NCI-H2029 (cell line): ENCODE measurements at regions not wholly inside any gene's neighbourhood (a gene's known extent, or its start where the extent isn't known, plus 50 kb on each side); places are given as distances from the start of the nearest gene placed in this dataset.

Experiments used
- DNase-seq: peaks from one replicate; lab custom pipeline; 2025; lab: John Stamatoyannopoulos, UW

GRCh38 chr2:2926009-2926857, 451.4 kb downstream of the EIPR1 start:
- no peak for DNase-seq

- no peak for DNase-seq
Measured at GRCh38 chr2:2922156-2922555, 455.5 kb downstream of the EIPR1 start.

GRCh38 chr2:2921011-2921720, 456.5 kb downstream of the EIPR1 start:
- no peak for DNase-seq

- DNase-seq: no peak
Measured at GRCh38 chr2:2919574-2920365, 457.8 kb downstream of the EIPR1 start.

- DNase-seq: no peak
Measured at GRCh38 chr2:2919026-2919425, 458.6 kb downstream of the EIPR1 start.

GRCh38 chr2:2916621-2917020, 461.0 kb downstream of the EIPR1 start:
- DNase-seq: no peak

GRCh38 chr2:2914252-2914651, 463.4 kb downstream of the EIPR1 start:
- no peak for DNase-seq

- DNase-seq: no peak
Measured at GRCh38 chr2:2913601-2914120, 464.0 kb downstream of the EIPR1 start.

GRCh38 chr2:2912731-2913130, 464.9 kb downstream of the EIPR1 start:
- DNase-seq: no peak

GRCh38 chr2:2912293-2912692, 465.3 kb downstream of the EIPR1 start:
- DNase-seq: no peak

GRCh38 chr2:2910259-2910658, 467.4 kb downstream of the EIPR1 start:
- no peak for DNase-seq

- DNase-seq: no peak
Measured at GRCh38 chr2:2909086-2910035, 468.3 kb downstream of the EIPR1 start.

- no peak for DNase-seq
Measured at GRCh38 chr2:2906091-2906490, 471.5 kb downstream of the EIPR1 start.

GRCh38 chr2:2904721-2905350, 472.8 kb downstream of the EIPR1 start:
- DNase-seq: no peak

- no peak for DNase-seq
Measured at GRCh38 chr2:2902547-2903281, 474.9 kb downstream of the EIPR1 start.

- no peak for DNase-seq
Measured at GRCh38 chr2:2901384-2902345, 476.0 kb downstream of the EIPR1 start.

- no peak for DNase-seq
Measured at GRCh38 chr2:2899826-2900225, 477.8 kb downstream of the EIPR1 start.

GRCh38 chr2:2898744-2899143, 478.9 kb downstream of the EIPR1 start:
- no peak for DNase-seq

GRCh38 chr2:2896643-2897042, 481.0 kb downstream of the EIPR1 start:
- DNase-seq: no peak
